ENCODE measurements at regions not wholly inside any gene's neighbourhood (a gene's known extent, or its start where the extent isn't known, plus 50 kb on each side); places are given as distances from the start of the nearest gene placed in this dataset.

GRCh38 chr14:38385343-38385742 lies 129.4 kb upstream of the CLEC14A start (continued):
- no peak for TF ChIP-seq TCF15 (CRISPR knock-in tag; IDR thresholded peaks at IDR 0.05)
- no peak for TF ChIP-seq ZBTB40 (IDR thresholded peaks at IDR 0.05)
- TF ChIP-seq ZBTB40 (CRISPR knock-in tag; IDR thresholded peaks at IDR 0.05): no peak
- TF ChIP-seq ZNF764 (CRISPR knock-in tag; IDR thresholded peaks at IDR 0.05; ENCODE audit: low read depth): no peak
- TF ChIP-seq ZBTB11 (CRISPR knock-in tag; IDR thresholded peaks at IDR 0.05): no peak
- no peak for TF ChIP-seq CBFA2T3 (IDR thresholded peaks at IDR 0.05)
